Neural progenitor cell (in vitro differentiated cells): ENCODE measurements at regions not wholly inside any gene's neighbourhood (a gene's known extent, or its start where the extent isn't known, plus 50 kb on each side); places are given as distances from the start of the nearest gene placed in this dataset.

ENCODE experiments used
- DNase-seq: peaks from one replicate; pipeline ENCODE4 v3.0.0-alpha.2; 2016; ENCODE audit warnings: low spot score
- H2AFZ ChIP-seq: fragments of 200-600 bp; sonication (generic); replicated peaks from 2 replicates; pipeline ENCODE4 v1.6.1; 2016; ENCODE audit warnings: antibody characterized with exemption
- H3F3A ChIP-seq: fragments of 200-600 bp; sonication (generic); 2 replicates; pipeline ENCODE4 v1.6.1; 2016; ENCODE audit warnings: antibody characterized with exemption, low read depth
- H3K27ac ChIP-seq: fragments of 200-600 bp; sonication (generic); 2 replicates; pipeline ENCODE4 v1.5.1; 2016; ENCODE audit warnings: mild to moderate bottlenecking
- H3K27me3 ChIP-seq: fragments of 200-600 bp; sonication (generic); 2 replicates; pipeline ENCODE4 v1.6.1; 2016; ENCODE audit warnings: mild to moderate bottlenecking, moderate library complexity
- H3K36me3 ChIP-seq: fragments of 200-600 bp; sonication (generic); 2 replicates; pipeline ENCODE4 v1.5.1; 2016
- H3K4me1 ChIP-seq: fragments of 200-600 bp; sonication (generic); 2 replicates; pipeline ENCODE4 v1.6.1; 2016; ENCODE audit warnings: mixed run types
- H3K4me2 ChIP-seq: fragments of 200-600 bp; sonication (generic); 2 replicates; pipeline ENCODE4 v1.6.1; 2016
- H3K4me3 ChIP-seq: fragments of 200-600 bp; sonication (generic); 2 replicates; pipeline ENCODE4 v1.5.1; 2016
- H3K79me2 ChIP-seq: fragments of 200-600 bp; sonication (generic); 2 replicates; pipeline ENCODE4 v1.6.1; 2016; ENCODE audit warnings: low read depth
- H3K9ac ChIP-seq: fragments of 200-600 bp; sonication (generic); 2 replicates; pipeline ENCODE4 v1.6.1; 2016
- H3K9me3 ChIP-seq: fragments of 200-600 bp; sonication (generic); 2 replicates; pipeline ENCODE4 v1.5.1; 2016; ENCODE audit warnings: low read depth
- H4K20me1 ChIP-seq: fragments of 200-600 bp; sonication (generic); 2 replicates; pipeline ENCODE4 v1.6.1; 2016; ENCODE audit warnings: low read depth
- H3K27ac Mint-ChIP-seq: 3 replicates; pipeline ENCODE4 v1.8.0; 2021; ENCODE audit warnings: mixed read lengths
- H3K27me3 Mint-ChIP-seq: 2 replicates; pipeline ENCODE4 v1.8.0; 2022; ENCODE audit warnings: low read depth, mild to moderate bottlenecking, inconsistent platforms, moderate library complexity, mixed read lengths; ENCODE audit not compliant: insufficient read depth
- H3K36me3 Mint-ChIP-seq: 3 replicates; pipeline ENCODE4 v1.8.0; 2021; ENCODE audit warnings: mixed read lengths
- H3K4me1 Mint-ChIP-seq: 3 replicates; pipeline ENCODE4 v1.8.0; 2021; ENCODE audit warnings: mixed read lengths
- H3K4me3 Mint-ChIP-seq: 3 replicates; pipeline ENCODE4 v1.8.0; 2021; ENCODE audit warnings: mild to moderate bottlenecking, moderate library complexity, mixed read lengths
- H3K9me3 Mint-ChIP-seq: 3 replicates; pipeline ENCODE4 v1.8.0; 2020; ENCODE audit warnings: mixed read lengths
- CTCF ChIP-seq: fragments of 200-600 bp; sonication (generic); IDR thresholded peaks from 2 replicates; pipeline ENCODE4 v1.5.1; 2017; ENCODE audit warnings: antibody characterized with exemption, mild to moderate bottlenecking
- EZH2 ChIP-seq: fragments of 200-600 bp; sonication (generic); IDR thresholded peaks from 2 replicates; pipeline ENCODE4 v1.6.1; 2017; ENCODE audit warnings: antibody characterized with exemption, mild to moderate bottlenecking, moderate library complexity
- EZH2phosphoT487 ChIP-seq: fragments of 200-600 bp; sonication (generic); IDR thresholded peaks from 2 replicates; pipeline ENCODE4 v1.6.1; 2017; ENCODE audit warnings: antibody characterized with exemption

GRCh38 chr3:56933803-56934202 is 126.7 kb upstream of the SPATA12 start:
- no peaks in the 10 kb centered on the region for H3K79me2 ChIP-seq
- Mint-ChIP-seq H3K4me3 (no peak overlapping the region), H3K4me1 (peaks cover 11% of the 10 kb centered on the region), H3K27me3 (no peaks in the 10 kb centered on the region), H3K27ac (no peak overlapping the region), H3K9me3 (peaks cover 5% of the 10 kb centered on the region), H3K36me3 (peaks cover 4% of the 10 kb centered on the region)
- H2AFZ ChIP-seq: no peak overlapping the region
- H3K4me1 ChIP-seq: peaks cover 2% of the 10 kb centered on the region
- no peak for DNase-seq
- H4K20me1 ChIP-seq: no peaks in the 10 kb centered on the region
- TF ChIP-seq CTCF (no peak), EZH2 (no peak), EZH2phosphoT487 (no peak)
- H3K9ac ChIP-seq: no peak overlapping the region
- no peaks in the 10 kb centered on the region for H3K27me3 ChIP-seq
- peaks cover 3% of the 10 kb centered on the region for H3F3A ChIP-seq
- H3K27ac ChIP-seq: no peak overlapping the region
- H3K4me3 ChIP-seq: no peak overlapping the region
- H3K9me3 ChIP-seq: no peaks in the 10 kb centered on the region
- H3K4me2 ChIP-seq: no peak overlapping the region
- no peaks in the 10 kb centered on the region for H3K36me3 ChIP-seq

- Histone ChIP-seq H3F3A (peaks cover 12% of the 10 kb centered on the region), H4K20me1 (no peaks in the 10 kb centered on the region), H3K4me1 (peaks cover 12% of the 10 kb centered on the region), H3K9me3 (no peaks in the 10 kb centered on the region), H3K79me2 (no peaks in the 10 kb centered on the region), H3K36me3 (no peaks in the 10 kb centered on the region), H2AFZ (no peak overlapping the region), H3K4me2 (no peak overlapping the region), H3K27me3 (no peaks in the 10 kb centered on the region), H3K27ac (no peak overlapping the region), H3K4me3 (no peak overlapping the region), H3K9ac (no peak overlapping the region)
- Mint-ChIP-seq H3K27me3 (no peaks in the 10 kb centered on the region), H3K27ac (no peak overlapping the region), H3K4me3 (no peak overlapping the region), H3K36me3 (peaks cover 4% of the 10 kb centered on the region), H3K4me1 (peaks cover 18% of the 10 kb centered on the region), H3K9me3 (peaks cover 5% of the 10 kb centered on the region)
- no peak for DNase-seq
- TF ChIP-seq EZH2phosphoT487 (no peak), CTCF (no peak), EZH2 (no peak)
Measured at GRCh38 chr3:56932866-56933265, 127.6 kb upstream of the SPATA12 start.

DNA sequence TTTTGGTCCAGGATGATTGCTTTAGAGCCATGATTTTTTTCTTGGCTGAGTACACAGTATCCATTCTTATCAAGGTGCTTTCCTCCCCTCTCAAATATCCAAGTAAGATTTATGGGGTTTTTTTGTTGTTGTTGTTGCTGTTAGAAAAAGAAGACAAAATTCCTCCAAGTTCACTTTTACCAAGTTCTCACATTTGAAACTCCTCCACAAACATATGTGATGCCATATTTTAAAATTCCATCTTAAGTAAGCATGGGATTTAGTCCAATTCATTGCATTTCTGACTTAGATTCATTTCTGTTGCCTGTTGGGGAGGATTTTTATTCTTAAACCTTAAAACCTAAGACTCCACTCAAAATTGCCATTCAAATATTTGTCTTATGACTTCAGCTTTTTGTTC is 128.6 kb upstream of the SPATA12 start:
- H3K4me1 Mint-ChIP-seq: peaks cover 19% of the 10 kb centered on the region
- H3K4me3 Mint-ChIP-seq: no peak overlapping the region
- no peak overlapping the region for H3K27ac Mint-ChIP-seq
- H3K9me3 Mint-ChIP-seq: peaks cover 5% of the 10 kb centered on the region
- H3K9ac ChIP-seq: no peak overlapping the region
- no peaks in the 10 kb centered on the region for H3K9me3 ChIP-seq
- H3K27me3 Mint-ChIP-seq: no peaks in the 10 kb centered on the region
- no peaks in the 10 kb centered on the region for H4K20me1 ChIP-seq
- H3K27me3 ChIP-seq: no peaks in the 10 kb centered on the region
- no peaks in the 10 kb centered on the region for H3K79me2 ChIP-seq
- no peak for DNase-seq
- peaks cover 4% of the 10 kb centered on the region for H3K36me3 Mint-ChIP-seq
- H3K27ac ChIP-seq: no peak overlapping the region
- peaks cover 12% of the 10 kb centered on the region for H3K4me1 ChIP-seq
- no peak overlapping the region for H3K4me2 ChIP-seq
- H3K4me3 ChIP-seq: no peak overlapping the region
- no peaks in the 10 kb centered on the region for H3K36me3 ChIP-seq
- peaks cover 12% of the 10 kb centered on the region for H3F3A ChIP-seq
- TF ChIP-seq CTCF: no peak
- no peak for TF ChIP-seq EZH2phosphoT487
- no peak for TF ChIP-seq EZH2
- no peak overlapping the region for H2AFZ ChIP-seq

DNA sequence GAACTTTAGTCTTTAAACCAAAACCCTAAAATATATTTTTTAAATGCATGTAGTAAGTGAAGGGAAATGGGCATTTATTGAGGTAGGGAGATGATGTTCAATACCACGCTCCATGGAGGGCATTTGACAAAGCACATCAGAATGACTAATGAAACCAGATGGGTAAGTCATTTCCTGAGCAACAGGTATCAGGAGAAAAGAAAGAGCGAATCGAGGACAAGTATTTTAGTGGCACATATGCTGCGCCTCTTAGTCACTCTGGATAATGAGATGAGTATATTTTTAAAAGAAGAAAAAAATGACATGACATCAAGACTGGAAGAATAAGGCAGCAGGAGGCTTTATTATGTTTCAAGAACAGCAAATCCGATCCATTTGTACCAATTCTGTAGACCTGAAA is 129.0 kb upstream of the ARHGEF3 start:
- Mint-ChIP-seq H3K27ac (no peak overlapping the region), H3K4me1 (peaks cover 27% of the 10 kb centered on the region), H3K9me3 (peaks cover 5% of the 10 kb centered on the region), H3K36me3 (peaks cover 4% of the 10 kb centered on the region), H3K27me3 (no peaks in the 10 kb centered on the region), H3K4me3 (no peak overlapping the region)
- peaks cover 15% of the 10 kb centered on the region for H3F3A ChIP-seq
- H2AFZ ChIP-seq: no peak overlapping the region
- no peak overlapping the region for H3K4me3 ChIP-seq
- no peaks in the 10 kb centered on the region for H3K27me3 ChIP-seq
- no peak overlapping the region for H3K9ac ChIP-seq
- no peaks in the 10 kb centered on the region for H3K36me3 ChIP-seq
- no peaks in the 10 kb centered on the region for H3K9me3 ChIP-seq
- H4K20me1 ChIP-seq: no peaks in the 10 kb centered on the region
- no peaks in the 10 kb centered on the region for H3K79me2 ChIP-seq
- H3K4me1 ChIP-seq: peaks cover 12% of the 10 kb centered on the region
- DNase-seq: no peak
- H3K4me2 ChIP-seq: no peak overlapping the region
- TF ChIP-seq EZH2phosphoT487 (no peak), CTCF (no peak), EZH2 (no peak)
- H3K27ac ChIP-seq: no peak overlapping the region
